ENCODE measurements at regions not wholly inside any gene's neighbourhood (a gene's known extent, or its start where the extent isn't known, plus 50 kb on each side); places are given as distances from the start of the nearest gene placed in this dataset.
"Not testable (repeated sequence)": the region's sequence is repeated elsewhere in the genome, so short reads cannot be mapped to it uniquely, and the experiment has no call there.

GRCh38 chr13:102522251-102522650 lies 74.5 kb upstream of the TPP2 start:
- TF ChIP-seq POLR2A (IDR thresholded peaks at IDR 0.05; ENCODE audit: low read depth, low read length); POLR2AphosphoS5 (IDR thresholded peaks at IDR 0.05; ENCODE audit: low read depth, low read length); PAX5 (IDR thresholded peaks at IDR 0.05; ENCODE audit: insufficient read depth, low read length, severe bottlenecking): not testable (repeated sequence)

All from GM12891 (cell line).